GM19035 (cell line): ENCODE measurements at regions not wholly inside any gene's neighbourhood (a gene's known extent, or its start where the extent isn't known, plus 50 kb on each side); places are given as distances from the start of the nearest gene placed in this dataset.

Experiments
- ATAC-seq: cut with Tn5 transposase; IDR thresholded peaks from one replicate; pipeline ENCODE4 v1.9.1; 2021; ENCODE audit not compliant: unreplicated experiment

GRCh38 chr4:125070861-125071260 is 243.9 kb upstream of the FAT4 start:
- no peak for ATAC-seq

DNA sequence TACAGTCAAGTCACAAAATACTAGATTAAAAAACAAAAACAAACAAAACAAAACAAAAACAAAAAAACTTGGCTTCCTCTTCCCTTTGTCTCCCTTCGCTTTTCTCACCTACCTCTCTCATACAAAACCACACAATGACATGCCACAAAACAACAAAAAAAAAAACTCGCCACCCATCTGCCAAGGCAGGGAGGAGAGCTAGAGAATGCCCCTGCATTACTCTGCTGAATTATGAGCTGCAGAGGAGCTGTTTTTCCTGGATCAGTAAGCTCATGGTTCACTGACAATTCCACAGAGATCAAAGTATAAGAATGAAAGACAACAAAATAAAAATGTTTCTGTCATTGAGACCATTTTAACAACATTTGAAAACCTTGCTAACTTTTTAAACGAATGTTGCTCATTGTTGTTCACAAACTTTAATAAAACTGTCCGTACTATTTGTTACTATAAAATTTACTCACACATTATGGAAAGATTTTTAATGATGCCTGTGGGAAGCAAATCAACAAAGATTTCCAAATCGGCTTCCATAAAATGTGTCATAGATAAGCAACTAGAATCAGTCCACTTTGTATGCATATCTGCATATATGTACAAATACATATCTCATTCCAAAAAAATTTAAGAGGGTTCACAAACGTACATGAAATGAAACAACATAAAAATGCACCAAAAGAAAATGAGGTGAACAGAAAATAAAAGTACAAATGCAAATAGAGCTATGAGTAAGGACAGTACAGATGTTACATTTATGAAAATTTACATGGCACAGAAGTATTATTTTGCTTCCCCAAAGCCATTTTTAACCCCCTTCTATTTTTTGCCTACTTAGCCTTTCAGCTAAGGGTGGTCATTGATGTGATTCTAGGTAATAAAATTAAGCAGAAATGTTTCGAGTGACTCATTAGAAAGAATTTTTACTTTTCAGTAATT is 252.4 kb upstream of the FAT4 start:
- no peak for ATAC-seq

GRCh38 chr4:125060376-125060775 is 254.4 kb upstream of the FAT4 start:
- no peak for ATAC-seq

DNA sequence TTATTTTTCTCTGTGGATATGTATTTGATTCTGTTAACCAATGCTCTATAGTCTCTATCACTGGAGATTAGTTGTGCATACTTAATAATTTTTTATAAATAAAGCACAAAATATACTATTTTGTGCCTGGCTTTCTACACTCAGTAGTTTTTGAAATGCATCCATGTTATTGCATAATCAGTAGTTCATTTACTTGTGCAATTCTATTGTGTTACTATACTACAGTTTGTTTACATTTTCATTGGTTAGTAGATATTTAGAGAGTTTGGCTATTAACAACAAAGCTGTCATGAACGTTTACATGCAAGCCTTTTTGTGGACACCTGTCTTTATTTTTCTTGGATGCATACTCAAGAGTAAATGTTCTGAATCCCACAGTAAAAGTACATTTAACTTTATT is 265.0 kb upstream of the FAT4 start:
- ATAC-seq, result no peak

DNA sequence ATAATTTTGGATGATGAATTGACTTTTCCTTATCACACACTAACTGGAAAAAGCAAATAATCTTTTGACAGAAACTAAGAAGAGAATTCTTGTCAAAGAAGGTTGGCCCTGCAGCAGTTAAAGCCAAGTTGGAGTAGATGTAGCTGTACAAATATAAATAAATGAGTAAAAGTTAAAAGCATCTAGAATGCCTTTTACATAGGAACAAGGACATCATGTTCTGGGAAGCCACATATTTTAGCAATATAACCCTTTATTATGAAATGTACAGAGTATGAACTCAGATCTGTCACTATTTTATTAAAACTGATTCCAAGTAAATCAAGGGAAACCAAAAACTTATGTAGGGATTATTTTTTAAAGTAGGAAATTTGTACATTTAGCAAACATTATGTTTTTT is 269.4 kb upstream of the FAT4 start:
- no peak for ATAC-seq

- no peak for ATAC-seq
Measured at GRCh38 chr4:125044886-125045285, 269.9 kb upstream of the FAT4 start.

- ATAC-seq, result no peak
Measured at GRCh38 chr4:125043486-125043885, 271.3 kb upstream of the FAT4 start.

- no peak for ATAC-seq
Measured at GRCh38 chr4:125042041-125042440, 272.7 kb upstream of the FAT4 start.

GRCh38 chr4:125041372-125041930 is 273.3 kb upstream of the FAT4 start:
- no peak for ATAC-seq

DNA sequence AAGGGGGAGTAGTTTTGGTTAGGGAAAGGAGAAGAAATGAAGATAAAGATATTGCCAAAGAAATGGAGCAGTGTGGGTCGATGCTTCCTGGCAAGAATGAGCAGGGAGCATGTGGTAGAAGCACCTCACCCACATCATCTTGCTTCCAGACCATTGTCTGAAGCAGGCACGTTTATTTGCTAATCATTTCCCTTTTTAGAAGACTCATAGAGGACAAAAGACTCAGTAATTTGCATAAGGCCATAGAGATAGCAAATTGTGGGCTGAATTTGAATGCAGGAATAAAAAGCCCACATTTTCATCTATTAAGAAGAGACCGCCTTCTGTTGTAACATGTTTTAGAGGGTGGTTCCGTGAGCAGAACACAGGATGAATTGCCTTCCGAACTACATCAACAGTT is 275.2 kb upstream of the FAT4 start:
- no peak for ATAC-seq

GRCh38 chr4:125022855-125023501 is 291.8 kb upstream of the FAT4 start:
- ATAC-seq, result no peak

DNA sequence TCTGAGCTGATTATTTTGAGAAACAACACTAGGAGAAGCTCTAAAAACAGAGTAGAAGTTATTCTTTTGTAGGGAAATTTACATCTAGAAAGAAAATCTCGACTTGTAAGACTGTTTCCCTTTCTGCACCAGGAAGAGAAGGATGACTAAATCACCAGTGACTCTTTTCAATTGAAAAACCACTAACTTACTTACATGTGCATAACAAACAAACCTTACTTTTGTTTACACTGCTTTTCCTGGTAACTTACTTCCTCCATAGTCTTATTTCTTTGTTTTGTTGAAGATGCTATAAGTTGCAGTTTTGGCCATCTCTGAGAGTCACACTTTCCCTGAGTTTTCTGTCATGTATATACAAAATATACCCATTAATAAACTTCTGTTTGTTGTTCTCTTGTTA is 293.6 kb upstream of the FAT4 start:
- ATAC-seq, result no peak

- no peak for ATAC-seq
Measured at GRCh38 chr4:125020089-125021034, 294.4 kb upstream of the FAT4 start.

- ATAC-seq, result no peak
Measured at GRCh38 chr4:125016892-125017299, 297.9 kb upstream of the FAT4 start.

DNA sequence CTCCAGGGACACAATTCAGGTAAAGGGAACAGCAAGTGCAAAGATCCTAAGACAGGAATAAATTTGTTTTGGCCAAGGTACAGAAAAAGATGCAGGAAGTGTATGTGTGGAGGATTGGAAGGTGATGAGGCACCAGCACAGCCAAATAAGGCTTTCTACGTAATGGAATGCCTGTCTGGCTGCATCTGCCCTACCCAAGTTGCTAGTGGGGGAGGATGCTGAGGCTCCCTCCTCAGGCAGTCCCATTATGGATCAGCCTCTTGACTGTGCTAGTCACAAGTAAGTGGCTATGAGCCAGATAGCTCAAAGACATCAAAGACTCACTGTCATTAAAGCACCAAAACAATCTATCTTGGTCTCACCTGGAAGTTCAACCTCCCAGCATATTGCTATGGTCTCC is 300.9 kb upstream of the FAT4 start:
- ATAC-seq, result no peak

DNA sequence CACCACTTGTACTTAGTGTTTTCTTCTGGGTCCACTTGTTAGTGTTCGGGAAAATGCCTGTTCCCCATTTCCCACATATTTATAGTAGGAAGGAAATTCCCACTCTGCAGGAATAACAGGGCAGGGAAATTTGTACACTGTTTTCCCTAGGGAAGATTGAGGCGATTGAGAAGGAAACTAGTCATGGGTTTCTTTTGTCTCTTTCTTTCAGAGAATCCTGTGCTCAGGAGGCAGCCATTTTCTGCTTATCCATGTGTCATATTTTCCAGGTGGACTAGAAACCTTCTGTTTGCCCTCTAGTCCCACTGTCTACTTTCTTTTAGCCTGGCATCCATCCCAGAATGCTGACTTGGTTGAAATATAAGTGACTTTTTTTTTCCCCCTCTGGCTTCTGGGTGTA is 299.1 kb upstream of the ANKRD50 start:
- no peak for ATAC-seq

DNA sequence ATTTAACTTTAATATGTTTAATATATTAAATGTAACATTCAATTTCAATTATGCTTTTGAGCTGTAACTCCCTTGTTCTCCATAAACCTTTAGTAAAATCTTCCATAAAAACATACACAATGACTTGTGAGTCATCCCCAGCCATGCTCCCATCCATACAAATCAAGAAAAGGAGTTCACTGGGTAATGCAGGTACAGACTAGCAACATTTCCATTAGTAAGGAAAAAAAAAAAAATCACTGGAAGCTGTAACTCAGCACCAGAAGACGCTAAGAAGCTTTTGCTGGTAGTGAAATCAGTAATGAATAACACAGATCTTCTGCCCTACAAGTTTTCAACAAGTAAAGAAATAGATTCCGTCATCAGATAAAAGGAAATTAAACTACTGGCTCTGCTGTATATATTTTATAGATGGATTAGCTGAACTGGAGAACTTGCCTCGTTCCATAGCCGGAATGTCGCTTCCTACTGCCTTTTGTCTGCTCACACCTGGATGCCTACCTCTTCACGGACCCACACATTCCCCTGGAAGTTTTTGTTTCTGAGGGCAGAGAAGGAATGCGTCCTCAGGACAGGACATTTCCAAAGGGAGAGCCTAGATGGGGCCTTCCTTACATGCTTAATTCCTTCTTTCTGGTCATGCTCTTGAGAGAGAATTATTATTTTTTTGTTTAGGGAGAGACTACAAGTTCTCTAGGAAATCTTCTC is 298.4 kb upstream of the ANKRD50 start:
- ATAC-seq, result no peak

GRCh38 chr4:125008676-125009075 is 296.1 kb upstream of the ANKRD50 start:
- ATAC-seq, result no peak

GRCh38 chr4:125004676-125005075 is 292.1 kb upstream of the ANKRD50 start:
- no peak for ATAC-seq

GRCh38 chr4:125003840-125004239 is 291.3 kb upstream of the ANKRD50 start:
- no peak for ATAC-seq
